ENCODE measurements at regions not wholly inside any gene's neighbourhood (a gene's known extent, or its start where the extent isn't known, plus 50 kb on each side); places are given as distances from the start of the nearest gene placed in this dataset.
"Not testable (repeated sequence)": the region's sequence is repeated elsewhere in the genome, so short reads cannot be mapped to it uniquely, and the experiment has no call there.

DNA sequence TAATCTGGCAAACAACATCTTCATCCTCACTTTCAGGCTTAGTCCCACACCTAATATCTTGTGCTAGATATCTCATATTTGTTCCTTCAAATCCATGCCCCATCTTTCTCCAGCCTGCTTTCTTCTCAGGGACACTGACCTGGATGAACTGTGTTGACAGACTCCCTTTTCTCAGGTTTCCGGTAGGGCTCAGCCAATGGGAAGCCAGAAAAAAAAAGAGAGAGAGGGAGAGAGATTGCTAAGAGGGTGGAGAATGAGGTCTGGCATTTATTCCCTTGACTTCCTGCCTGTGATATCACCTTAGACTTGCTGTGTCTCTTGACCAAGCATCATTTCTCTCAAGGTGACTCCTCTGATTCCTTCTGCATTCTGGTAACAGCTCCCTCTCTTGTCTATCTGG is 145.6 kb upstream of the ABI3BP start:
- DNase-seq (ENCODE audit: low read depth) = no peak

GRCh38 chr3:101134331-101134730 is 141.1 kb upstream of the ABI3BP start:
- no peak for DNase-seq (ENCODE audit: low read depth)

- no peak for DNase-seq (ENCODE audit: low read depth)
Measured at GRCh38 chr3:101133652-101134051, 140.4 kb upstream of the ABI3BP start.

GRCh38 chr3:101133197-101133596 is 140.0 kb upstream of the ABI3BP start:
- DNase-seq (ENCODE audit: low read depth) = not testable (repeated sequence)

DNA sequence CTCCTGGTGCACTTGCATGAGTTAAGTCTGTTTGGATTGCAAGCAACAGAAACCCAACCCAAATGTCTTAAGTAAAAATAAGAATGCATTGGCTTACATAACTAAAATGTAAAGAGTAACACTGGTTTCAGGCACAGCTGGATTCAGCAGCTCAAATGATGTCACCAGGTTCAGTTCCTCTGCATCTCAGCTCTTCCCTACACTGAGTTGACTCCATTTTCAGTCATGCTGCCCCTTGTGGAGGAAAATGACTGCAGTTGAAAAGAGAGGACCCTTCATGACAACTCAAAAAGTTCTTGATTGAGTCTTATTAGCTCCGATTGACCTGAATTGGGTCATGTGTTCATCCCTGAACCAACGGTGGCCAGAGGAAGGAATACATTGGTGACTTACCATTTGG is 138.5 kb upstream of the ABI3BP start:
- no peak for DNase-seq (ENCODE audit: low read depth)

DNA sequence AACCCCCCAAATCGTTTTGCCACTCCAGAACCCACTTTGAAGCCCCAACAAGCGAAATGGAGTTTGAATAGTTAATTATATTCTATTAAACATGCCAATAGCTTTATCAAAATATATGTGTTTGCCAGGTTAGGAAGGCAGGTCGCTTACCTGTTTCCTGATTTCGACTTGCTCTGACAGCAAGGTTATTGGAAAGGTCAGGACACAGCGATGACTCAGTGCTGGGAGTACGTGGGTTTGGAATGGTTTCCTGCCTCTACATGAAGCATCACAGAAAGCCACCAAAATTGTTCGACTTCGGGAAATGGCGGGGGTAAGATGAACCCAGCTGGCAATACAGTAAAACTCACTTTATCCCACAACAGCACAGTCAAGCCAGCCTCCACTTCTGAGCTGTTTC is 135.6 kb upstream of the ABI3BP start:
- no peak for DNase-seq (ENCODE audit: low read depth)

GRCh38 chr3:101128001-101128400 is 134.8 kb upstream of the ABI3BP start:
- DNase-seq (ENCODE audit: low read depth) = no peak

DNA sequence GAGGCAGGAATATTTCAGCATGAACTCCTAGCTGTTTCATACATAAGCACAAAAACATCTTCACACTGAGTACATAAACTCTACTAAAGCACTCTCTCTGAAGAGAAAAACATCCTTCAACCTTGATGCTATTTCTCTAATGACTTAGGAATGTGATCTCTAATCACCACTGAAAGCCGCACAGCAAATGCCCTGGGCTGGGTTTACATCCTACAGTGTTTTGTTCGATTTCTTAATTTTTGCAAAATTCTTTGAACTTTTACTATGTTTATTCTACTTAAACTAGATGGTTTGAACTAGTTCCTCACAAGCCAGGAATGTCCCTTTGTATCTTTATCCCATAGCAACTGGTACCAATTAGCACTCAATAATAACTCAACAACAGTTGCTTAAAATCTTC is 130.9 kb upstream of the ABI3BP start:
- DNase-seq (ENCODE audit: low read depth) = no peak

GRCh38 chr3:101123081-101123480 is 129.9 kb upstream of the ABI3BP start:
- no peak for DNase-seq (ENCODE audit: low read depth)

GRCh38 chr3:101122681-101123080 is 129.5 kb upstream of the ABI3BP start:
- DNase-seq (ENCODE audit: low read depth) = no peak

GRCh38 chr3:101120039-101120438 is 126.8 kb upstream of the ABI3BP start:
- no peak for DNase-seq (ENCODE audit: low read depth)

GRCh38 chr3:101119535-101119934 is 126.3 kb upstream of the ABI3BP start:
- DNase-seq (ENCODE audit: low read depth) = no peak

- no peak for DNase-seq (ENCODE audit: low read depth)
Measured at GRCh38 chr3:101117980-101118379, 124.8 kb upstream of the ABI3BP start.

GRCh38 chr3:101117465-101117864 is 124.2 kb upstream of the ABI3BP start:
- no peak for DNase-seq (ENCODE audit: low read depth)

DNA sequence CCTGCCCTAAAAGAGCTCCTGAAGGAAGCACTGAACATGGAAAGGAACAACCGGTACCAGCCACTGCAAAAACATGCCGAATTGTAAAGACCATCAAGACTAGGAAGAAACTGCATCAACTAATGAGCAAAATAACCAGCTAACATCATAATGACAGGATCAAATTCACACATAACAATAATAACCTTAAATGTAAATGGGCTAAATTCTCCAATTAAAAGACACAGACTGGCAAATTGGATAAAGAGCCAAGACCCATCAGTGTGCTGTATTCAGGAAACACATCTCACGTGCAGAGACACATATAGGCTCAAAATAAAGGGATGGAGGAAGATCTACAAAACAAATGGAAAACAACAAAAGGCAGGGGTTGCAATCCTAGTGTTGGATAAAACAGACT is 117.1 kb upstream of the ABI3BP start:
- DNase-seq (ENCODE audit: low read depth) = not testable (repeated sequence)

DNA sequence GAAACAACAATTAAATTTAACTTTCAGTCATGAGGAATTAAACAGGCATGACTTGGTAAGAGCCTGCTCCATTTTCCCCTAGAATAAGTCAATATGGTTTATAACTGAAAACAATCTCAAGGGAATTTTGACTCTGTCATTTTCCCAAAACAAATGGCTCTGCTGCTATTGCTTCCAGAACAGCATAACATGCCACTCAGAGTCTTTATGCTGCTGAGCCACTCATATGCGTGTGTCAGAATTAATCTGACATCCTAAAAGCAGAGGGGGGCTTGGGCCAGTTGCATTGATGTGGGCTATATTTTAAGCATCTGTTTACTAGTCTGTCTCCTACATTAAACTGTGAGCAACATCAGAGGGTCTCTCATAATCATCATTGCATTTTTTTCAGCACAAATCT is 111.1 kb upstream of the ABI3BP start:
- DNase-seq (ENCODE audit: low read depth) = no peak

GRCh38 chr3:101102678-101103296 is 109.6 kb upstream of the ABI3BP start:
- no peak for DNase-seq (ENCODE audit: low read depth)

GRCh38 chr3:101100361-101101009 is 107.3 kb upstream of the ABI3BP start:
- DNase-seq (ENCODE audit: low read depth) = no peak

- no peak for DNase-seq (ENCODE audit: low read depth)
Measured at GRCh38 chr3:101099791-101100190, 106.6 kb upstream of the ABI3BP start.

- no peak for DNase-seq (ENCODE audit: low read depth)
Measured at GRCh38 chr3:101096444-101096843, 103.2 kb upstream of the ABI3BP start.

DNA sequence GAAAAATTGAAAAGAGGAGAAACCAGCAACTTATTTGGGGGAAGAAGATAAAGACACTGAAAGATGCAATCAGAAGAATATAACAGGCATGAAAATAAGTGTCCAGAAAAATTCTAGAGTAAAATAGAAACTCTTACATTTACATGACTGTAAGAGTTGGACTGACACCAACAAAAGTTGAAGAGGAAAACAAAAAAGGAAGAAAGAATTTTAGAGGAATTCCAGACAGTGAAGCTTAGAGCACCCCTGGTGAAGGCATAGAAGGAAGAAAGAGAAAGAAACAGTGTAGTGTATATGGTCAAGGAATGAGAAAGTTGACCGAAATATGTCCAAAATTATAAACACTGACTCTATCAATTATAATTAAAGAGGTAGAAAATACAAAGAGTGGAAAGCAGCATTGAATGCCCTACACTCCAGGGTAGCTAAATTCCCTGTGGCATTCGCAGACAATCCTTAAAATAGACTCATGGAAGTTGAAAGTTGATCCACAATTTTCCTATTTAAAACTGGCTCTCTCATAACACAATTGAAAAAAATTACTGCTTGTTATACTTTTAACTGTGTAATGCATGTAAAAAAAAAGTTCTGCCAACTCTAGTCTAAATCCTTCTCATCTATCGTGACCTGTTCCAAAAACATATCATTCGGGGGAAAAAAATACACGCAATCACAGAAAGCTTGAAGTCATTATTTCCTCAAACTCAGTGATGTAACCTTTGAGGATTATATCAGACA is 102.6 kb upstream of the ABI3BP start:
- DNase-seq (ENCODE audit: low read depth) = no peak

DNA sequence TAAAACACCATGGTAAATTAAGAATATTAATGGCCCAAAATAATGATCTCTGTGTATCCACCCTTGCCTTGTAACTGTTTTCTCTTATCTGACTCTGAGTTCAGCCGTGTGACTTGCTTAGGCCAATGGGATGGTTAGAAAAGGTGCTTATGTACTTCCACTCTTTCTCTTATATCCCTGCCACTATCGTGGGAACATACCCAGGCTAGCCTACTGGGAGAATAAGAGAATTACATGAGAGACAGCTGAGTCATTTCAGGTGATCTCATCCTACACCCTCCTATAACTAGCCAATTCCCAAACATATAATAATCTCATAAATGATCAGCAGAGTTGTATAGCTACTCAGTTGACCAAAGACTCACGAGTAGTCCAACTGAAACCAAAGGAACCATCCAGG is 98.3 kb upstream of the ABI3BP start:
- DNase-seq (ENCODE audit: low read depth) = no peak

DNA sequence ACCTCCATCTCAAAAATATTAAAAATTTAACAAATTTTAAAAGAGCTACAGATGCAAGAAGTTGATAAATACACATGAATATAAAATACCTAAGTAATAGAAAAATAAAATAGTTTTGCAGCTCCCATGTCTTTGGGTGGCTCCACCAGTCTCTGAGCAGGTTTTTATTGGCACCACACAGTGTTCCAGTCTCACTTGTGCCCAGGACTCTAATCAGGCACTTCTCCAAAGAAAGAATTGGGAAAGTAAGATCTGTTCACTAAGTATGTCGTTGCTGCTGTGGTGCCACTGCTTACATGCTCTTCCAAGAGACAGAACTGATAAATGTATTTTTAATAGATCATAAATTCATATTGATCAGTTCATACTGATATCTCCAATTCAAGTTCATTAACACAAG is 92.5 kb upstream of the ABI3BP start:
- no peak for DNase-seq (ENCODE audit: low read depth)

GRCh38 chr3:101084404-101084803 is 91.2 kb upstream of the ABI3BP start:
- DNase-seq (ENCODE audit: low read depth) = no peak
